GM13976 (cell line): ENCODE measurements at regions not wholly inside any gene's neighbourhood (a gene's known extent, or its start where the extent isn't known, plus 50 kb on each side); places are given as distances from the start of the nearest gene placed in this dataset.
A peak's percentile ranks its signal among the peaks of the same experiment; 100 is the strongest.
"Not testable (repeated sequence)": the region's sequence is repeated elsewhere in the genome, so short reads cannot be mapped to it uniquely, and the experiment has no call there.

ENCODE experiments used
- DNase-seq: peaks from one replicate; pipeline ENCODE4 v3.0.0; 2012; ENCODE audit warnings: low spot score
- CTCF ChIP-seq: IDR thresholded peaks from 2 replicates; pipeline ENCODE4 v1.5.1; 2012; ENCODE audit warnings: borderline replicate concordance, mild to moderate bottlenecking; ENCODE audit not compliant: insufficient read depth; ENCODE audit errors: extremely low read depth, missing control alignments, control extremely low read depth
- in situ Hi-C: fragments of 300-500 bp; cut with MboI; formaldehyde crosslinking; loops from one replicate; pipeline ENCODE4 v1.12.0; 2022; ENCODE audit warnings: low sequenced_read_pairs, mixed read lengths, inconsistent platforms; ENCODE audit not compliant: unreplicated experiment

DNA sequence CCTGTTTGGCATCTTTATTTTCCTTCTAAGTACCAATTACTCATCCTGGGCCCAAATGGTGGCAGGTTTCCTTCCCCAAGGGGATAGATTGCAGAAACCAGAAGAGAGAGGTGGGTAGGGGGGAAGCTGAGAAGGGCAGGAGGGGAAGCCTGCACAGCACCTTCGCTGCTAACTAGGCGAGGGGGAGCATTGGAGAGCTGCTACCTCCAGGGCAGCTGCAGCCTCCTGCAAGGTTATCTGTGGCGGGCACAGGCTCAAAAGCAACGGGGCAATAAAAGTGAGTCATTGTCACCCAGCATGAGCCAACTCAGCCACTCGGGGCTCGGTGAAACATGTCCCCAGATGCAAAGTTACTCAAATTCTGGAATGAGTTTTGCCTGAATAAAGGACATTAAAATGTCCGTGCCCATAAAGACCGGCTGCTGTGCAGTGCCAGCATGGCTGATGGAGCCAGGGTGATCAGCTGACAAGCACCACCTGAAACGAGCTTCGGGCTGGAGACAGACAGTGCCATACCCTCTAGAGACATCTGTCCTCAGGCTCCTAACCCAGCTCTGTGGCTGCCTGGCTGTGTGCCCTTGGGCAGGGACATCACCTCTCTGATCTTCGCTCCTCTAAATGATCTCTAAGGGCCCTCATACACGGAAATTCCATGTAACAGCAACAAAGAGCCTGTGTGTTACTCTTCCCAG lies 68.1 kb upstream of the GRIN2A start:
- no peak for DNase-seq
- in situ Hi-C loops, result loop anchor here (5.0 to 25.0 kb wide), 2 partner anchors 262 to 487 kb away; partner anchors contain the start of gene NUBP1

DNA sequence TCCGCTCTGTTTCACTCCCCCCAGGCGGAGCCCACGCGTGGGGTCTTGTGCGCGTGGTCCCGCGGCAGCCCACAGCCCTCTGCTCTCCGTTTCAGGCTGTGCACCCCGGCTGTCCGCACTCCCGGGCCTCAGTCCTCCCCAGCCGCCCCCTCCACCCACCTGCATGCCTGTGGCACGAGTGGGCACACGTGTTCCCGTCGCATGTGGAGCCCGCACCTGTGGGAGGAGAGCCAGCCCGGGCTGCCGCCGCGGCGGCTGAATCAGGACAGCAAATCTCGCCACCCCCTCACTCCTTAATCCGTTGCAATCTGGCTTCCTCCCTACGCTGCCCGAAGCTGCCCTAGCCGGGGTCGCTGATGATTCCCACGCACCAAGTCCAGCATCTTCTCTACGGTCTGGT lies 69.9 kb upstream of the GRIN2A start:
- in situ Hi-C loops, result loop anchor here (5.0 to 25.0 kb wide), 2 partner anchors 260 to 485 kb away; partner anchors contain the start of gene NUBP1
- no peak for DNase-seq
- no peak for TF ChIP-seq CTCF

More for the DNA sequence above, 68.1 kb upstream of the GRIN2A start:
- no peak for TF ChIP-seq CTCF

- in situ Hi-C loops, result loop anchor here (5.0 to 25.0 kb wide), 2 partner anchors 259 to 484 kb away; partner anchors contain the start of gene NUBP1
- no peak for DNase-seq
- no peak for TF ChIP-seq CTCF
Measured at GRCh38 chr16:10253409-10253808, 71.2 kb upstream of the GRIN2A start.

- no peak for TF ChIP-seq CTCF
- in situ Hi-C loops, result loop anchor here (25.0 kb wide), 1 partner anchor 482 kb away; the partner anchor contains the start of gene NUBP1
- DNase-seq, result no peak
Measured at GRCh38 chr16:10255728-10256127, 73.5 kb upstream of the GRIN2A start.

DNA sequence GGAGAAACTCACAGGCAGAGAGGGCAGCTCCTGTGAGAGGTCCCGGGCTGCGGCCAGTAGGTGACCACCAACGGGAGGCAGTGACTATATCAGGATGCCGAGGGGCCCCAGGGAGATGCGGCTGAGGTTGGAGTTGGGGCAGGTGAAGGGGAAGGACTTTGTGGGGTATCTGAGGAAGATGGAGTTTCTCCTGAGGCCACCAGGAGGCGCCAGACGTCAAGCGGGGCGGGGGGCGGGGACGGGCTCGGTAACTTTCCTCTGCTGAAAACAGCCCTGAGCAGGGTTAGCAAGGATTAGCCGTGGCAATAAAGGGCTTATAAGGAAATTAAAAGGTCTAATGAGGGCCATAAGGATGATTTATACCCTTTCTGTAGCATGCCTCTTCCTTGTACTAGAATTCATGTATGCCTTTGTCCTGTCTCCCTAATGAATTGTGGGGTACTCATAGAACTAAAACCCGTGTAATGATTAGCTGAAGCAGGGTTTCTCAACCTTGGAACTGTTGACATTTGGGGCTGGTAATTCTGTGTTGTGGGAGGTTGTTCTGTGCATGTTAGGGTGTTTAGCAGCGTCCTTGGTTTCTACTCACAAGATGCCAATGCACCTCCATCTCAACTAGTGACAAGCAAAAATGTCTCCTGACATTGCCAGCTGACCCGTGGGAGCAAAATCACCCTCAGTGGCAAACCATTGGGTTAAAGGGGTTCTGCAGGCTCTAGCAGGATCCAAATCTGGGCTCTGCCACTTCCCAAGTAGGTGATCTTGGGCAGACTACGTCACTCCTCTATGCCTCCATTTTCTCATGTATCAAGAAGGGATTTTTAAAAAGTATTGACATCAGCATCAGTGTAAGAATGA lies 74.8 kb upstream of the GRIN2A start:
- peak; percentile 70 for TF ChIP-seq CTCF
- DNase-seq, result peak; percentile 82
- in situ Hi-C loops, result loop anchor here (25.0 kb wide), 1 partner anchor 480 kb away; the partner anchor contains the start of gene NUBP1

DNA sequence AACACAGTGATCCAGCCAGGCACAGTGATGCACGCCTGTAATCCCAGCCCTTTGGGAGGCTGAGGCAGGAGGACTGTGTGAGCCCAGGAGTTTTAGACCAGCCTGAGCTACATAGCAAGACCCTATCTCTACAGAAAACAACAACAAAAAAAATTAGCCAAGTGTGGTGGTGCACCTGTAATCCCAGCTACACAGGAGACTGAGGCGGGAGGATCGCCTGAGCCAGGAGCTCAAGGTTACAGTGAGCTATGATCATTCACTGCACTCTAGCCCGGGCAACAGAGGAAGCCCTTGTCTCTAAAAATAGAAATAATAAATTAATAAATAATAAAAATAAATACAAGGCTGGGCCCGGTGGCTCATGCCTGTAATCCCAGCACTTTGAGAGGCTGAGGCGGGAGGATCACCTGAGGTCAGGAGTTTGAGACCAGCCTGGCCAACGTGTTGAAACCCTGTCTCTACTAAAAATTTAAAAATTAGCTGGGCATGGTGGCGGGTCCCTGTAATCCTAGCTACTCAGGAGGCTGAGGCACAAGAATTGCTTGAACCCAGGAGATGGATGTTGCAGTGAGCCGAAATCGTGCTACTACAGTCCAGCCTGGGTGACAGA lies 75.5 kb upstream of the GRIN2A start:
- in situ Hi-C loops, result loop anchor here (25.0 kb wide), 1 partner anchor 480 kb away; the partner anchor contains the start of gene NUBP1
- DNase-seq, result not testable (repeated sequence)

GRCh38 chr16:10258930-10259603 lies 76.8 kb upstream of the GRIN2A start:
- not testable (repeated sequence) for DNase-seq
- in situ Hi-C loops, result loop anchor here (25.0 kb wide), 1 partner anchor 478 kb away; the partner anchor contains the start of gene NUBP1
